ENCODE measurements at regions not wholly inside any gene's neighbourhood (a gene's known extent, or its start where the extent isn't known, plus 50 kb on each side); places are given as distances from the start of the nearest gene placed in this dataset.
"Not testable (repeated sequence)": the region's sequence is repeated elsewhere in the genome, so short reads cannot be mapped to it uniquely, and the experiment has no call there.

GRCh38 chr13:59324401-59324800 is 839.3 kb downstream of the DIAPH3 start:
- DNase-seq = not testable (repeated sequence)

GRCh38 chr13:59326717-59327116 is 837.0 kb downstream of the DIAPH3 start:
- no peak for DNase-seq

DNA sequence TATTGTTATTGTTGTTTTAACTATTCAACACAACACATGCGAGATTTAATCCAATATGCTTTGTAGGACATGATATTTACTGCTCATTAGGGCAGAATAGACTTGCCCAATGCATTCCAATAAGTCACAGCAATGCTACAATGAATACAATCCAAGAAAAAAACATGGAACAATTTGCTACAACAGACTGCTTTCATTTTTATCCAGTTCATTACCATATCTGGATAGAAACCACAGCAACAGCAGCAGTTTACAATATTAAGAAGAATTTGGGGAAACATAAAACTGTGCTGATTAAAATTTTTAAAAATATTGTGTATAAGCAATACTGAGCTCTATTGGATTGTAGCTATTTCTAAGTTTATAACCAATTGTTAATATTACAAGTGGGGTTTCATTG is 833.0 kb downstream of the DIAPH3 start:
- DNase-seq = no peak

DNA sequence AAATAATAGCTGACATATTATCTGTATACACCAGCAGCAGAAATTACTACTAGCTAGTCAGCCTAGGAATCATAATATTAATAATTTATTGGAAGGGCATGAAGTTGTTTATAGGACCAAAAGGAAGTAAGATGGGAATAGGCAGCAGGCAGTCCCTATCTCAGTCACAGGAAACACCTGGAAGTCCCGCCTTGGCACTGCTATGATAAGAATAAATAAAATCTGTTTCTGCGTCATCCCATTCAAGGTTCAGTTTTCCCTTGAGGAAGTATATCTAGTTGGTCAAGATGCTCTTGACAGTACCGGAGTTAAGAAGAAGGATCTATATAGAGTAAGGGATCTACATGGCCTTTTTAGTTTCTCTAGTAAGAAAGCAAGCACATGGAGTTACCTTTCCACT is 830.8 kb downstream of the DIAPH3 start:
- no peak for DNase-seq

DNA sequence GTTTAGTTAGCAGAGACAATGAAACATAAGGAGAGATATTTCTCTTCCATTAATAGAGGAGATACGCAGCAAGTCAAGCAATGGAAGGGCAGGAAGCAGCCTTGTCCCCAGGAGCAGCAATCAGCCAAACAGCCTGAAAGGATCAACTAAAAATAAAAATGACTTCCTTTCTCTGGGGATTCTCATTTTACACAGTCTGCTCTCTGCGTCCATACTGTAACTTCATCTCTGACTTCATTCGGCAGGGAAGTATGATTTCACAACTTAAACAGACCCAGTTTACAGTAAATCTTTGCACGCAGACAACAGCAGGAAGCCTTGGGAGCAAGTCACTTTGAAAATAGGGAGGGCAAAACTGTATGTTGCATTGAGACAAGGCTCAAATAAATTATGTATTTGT is 826.7 kb downstream of the DIAPH3 start:
- peak; percentile 28 for DNase-seq

GRCh38 chr13:59340151-59340550 is 823.6 kb downstream of the DIAPH3 start:
- no peak for DNase-seq

GRCh38 chr13:59340581-59340980 is 823.1 kb downstream of the DIAPH3 start:
- DNase-seq = no peak

GRCh38 chr13:59342400-59342799 is 821.3 kb downstream of the DIAPH3 start:
- DNase-seq = no peak

DNA sequence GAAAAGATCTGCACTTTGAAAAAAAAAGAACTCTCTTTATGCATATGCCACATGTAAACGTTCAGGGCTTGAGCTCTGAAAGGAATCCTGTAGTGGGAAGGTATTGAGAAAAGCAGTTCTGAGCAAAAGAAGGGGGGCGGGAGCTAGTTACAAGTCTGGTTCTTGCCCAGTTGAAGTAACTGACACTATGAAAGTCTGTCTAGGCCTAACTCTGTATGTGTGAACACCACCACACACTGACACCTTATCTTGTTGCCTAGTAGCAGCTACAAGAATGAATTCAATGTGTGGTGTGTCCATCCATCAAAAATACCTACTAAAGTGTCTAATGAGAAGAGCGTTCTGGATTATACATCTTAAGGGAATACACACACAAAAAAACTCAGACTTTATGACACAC is 820.6 kb downstream of the DIAPH3 start:
- no peak for DNase-seq

DNA sequence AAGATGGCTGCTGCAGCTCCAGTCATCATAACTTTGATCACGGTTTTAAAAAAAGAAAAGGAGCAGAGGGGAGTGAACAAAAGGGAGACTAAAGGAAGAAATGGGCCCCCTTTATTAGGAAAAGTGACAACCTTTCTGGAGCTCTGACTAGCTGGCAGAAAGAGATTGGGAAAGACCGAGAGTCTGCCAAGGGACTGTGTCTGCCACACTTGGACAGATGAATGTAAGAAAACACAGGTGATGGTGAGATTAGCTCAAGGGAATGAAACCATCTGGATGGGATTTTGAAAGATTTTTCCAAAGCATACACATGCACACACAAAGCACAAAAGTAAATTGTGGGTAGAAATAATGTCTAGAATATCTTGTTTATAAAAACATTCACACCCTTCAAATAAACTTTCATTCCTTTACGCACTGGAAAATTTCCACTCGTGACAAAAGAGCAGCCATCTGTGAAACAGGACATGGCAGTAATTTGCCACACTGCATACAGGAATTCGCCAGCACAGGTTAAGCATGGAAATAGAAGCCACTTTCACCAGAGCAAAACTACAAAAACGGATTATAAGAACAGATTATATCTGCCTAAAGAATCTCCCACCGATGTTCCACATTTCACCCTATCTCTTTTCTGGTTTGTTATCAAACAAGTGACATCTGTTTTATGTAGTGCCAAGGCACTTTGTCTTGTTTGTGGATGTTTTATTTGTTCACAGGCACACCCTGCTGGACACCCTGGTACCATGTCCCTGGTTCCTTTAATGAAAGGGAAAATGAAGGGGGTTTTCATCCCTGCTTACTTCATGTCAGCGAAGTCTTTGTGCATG is 819.5 kb downstream of the DIAPH3 start:
- no peak for DNase-seq

GRCh38 chr13:59345311-59345710 is 818.4 kb downstream of the DIAPH3 start:
- DNase-seq = peak; percentile 62

- peak; percentile 8 for DNase-seq
Measured at GRCh38 chr13:59346999-59347723, 816.6 kb downstream of the DIAPH3 start.

- no peak for DNase-seq
Measured at GRCh38 chr13:59348617-59349016, 815.1 kb downstream of the DIAPH3 start.

DNA sequence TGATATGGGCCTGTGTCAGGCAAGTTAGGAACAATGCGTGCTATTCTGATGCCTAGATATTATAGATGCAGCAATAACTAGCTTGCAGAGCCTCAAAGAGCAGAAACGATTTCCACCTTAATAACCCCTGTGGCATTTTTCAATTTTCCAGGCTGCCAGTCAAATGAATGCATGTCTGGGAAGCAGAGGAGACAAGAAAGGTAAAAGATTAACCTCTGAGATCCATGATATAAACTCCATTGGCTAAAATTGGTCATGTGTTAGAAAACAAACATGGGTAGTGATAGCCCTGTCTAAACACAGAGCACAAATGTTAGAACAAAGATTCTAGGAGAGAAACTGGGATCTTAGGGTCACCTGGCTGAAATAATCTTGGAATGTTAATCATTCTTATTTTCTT is 811.1 kb downstream of the DIAPH3 start:
- DNase-seq = no peak

GRCh38 chr13:59354665-59355369 is 808.9 kb downstream of the DIAPH3 start:
- DNase-seq = no peak

DNA sequence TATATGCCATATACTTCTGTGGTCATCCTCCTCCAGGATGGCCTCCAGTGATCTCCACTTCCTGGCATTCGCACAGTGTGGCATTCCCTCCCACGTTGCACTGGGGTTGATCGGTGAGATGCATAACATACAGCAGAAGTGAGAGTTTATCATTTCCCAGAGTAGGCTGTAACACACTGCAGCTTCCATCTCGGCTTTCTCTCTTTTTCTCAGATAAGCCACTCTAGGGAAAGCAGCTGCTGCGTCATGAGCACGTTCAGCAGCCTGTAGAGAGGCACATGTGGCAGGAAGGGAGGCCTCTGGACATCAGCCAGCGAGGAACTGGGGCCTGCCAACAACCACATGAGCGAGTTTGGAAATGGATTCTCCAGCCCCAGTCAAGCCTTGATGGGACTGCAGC is 807.1 kb downstream of the DIAPH3 start:
- peak; percentile 50 for DNase-seq

DNA sequence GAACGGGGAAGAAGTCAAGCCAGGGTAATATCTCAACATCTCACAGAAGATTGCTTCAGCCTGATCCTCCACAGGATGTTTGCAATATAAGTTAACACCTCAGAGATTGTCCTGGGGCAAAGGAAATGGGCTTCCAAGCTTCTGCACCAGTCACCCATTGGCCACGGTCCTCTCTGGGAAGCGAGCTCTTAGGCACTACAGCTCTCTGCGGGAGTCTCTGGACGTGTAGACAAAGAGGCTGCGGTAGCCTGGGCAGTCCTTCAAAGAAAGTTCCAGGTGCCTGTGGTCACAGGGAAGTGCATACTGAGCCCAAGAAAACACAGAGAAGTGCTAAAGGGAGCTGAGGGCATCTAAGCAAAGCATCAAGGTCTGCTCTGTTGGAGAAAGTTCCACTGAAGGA is 805.7 kb downstream of the DIAPH3 start:
- no peak for DNase-seq

- no peak for DNase-seq
Measured at GRCh38 chr13:59360108-59360507, 803.6 kb downstream of the DIAPH3 start.

DNA sequence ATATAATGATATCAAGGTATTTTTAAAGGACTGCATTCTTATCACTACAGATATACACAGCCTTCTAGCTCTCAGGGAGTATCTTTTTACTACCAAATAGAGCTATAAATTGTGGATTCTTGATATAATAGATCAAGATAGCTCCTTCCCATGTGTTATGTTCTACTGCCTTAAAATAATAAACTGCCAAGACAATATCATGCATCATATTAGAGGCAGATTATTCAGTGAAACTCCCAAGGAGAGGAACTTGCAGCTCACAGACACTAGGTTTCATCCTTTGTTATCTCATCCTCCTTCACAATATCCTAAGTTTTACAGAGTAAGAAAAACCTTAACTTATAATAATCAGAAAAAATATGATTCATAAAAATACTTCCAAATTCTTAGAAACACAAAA is 802.8 kb downstream of the DIAPH3 start:
- DNase-seq = no peak

DNA sequence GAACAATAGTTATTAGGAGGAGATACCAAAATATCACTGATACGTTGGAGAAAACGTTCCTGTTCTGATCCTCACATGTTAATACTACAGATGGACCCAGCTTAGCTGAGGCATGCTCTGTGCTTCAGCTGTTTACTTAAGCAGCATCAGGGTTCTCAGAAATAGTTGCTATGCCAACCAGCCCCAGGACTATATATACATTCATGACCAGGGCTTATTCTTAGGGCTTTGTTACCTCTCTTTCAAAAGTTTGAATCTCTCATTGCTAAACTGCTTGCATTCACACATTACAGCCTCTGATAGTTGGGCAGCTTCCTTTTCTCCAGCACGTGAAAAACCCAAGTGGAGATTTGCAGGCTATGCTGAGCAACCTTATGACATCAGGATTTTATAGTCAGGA is 800.4 kb downstream of the DIAPH3 start:
- DNase-seq = no peak

DNA sequence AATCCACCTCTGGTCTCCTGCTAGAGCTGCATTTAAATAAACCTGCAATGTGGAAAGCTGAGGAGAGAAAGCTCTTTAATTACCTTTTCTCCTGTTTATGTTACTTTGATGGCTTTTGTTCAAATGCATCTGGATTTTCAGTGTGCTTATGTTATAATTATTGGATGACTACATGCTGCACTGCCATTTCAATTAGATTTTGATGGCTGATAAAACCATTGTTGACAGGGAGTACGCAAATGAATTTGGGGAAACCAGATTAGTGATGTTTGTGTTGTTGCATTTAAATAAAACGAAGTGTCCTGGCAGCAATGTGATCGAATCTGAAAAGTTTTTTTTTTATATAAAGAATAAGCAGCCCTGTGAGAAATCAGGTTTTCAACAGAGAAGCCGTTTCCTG is 799.8 kb downstream of the DIAPH3 start:
- DNase-seq = no peak

- no peak for DNase-seq
Measured at GRCh38 chr13:59364641-59365085, 799.1 kb downstream of the DIAPH3 start.

GRCh38 chr13:59367467-59367866 is 796.3 kb downstream of the DIAPH3 start:
- DNase-seq = no peak
